Central memory CD8-positive, alpha-beta T cell (primary cell): ENCODE measurements at regions not wholly inside any gene's neighbourhood (a gene's known extent, or its start where the extent isn't known, plus 50 kb on each side); places are given as distances from the start of the nearest gene placed in this dataset.

Source experiments
- ATAC-seq: fragments of 150-1000 bp; cut with Tn5 transposase; replicated peaks from 2 replicates; pipeline ENCODE4 v1.10.0; 2022; ENCODE audit warnings: mild to moderate bottlenecking, moderate FRiP score, moderate number of reproducible peaks; ENCODE audit not compliant: poor library complexity, severe bottlenecking; ENCODE audit errors: extremely low read depth
- DNase-seq, 2 donors: peaks; one replicate each; pipeline ENCODE4 v3.0.0; 2021; ENCODE audit warnings: low spot score in 2 of 2
- H3K27ac Mint-ChIP-seq: one replicate; pipeline ENCODE4 v1.8.0; 2022; ENCODE audit warnings: low read depth, mild to moderate bottlenecking, moderate library complexity, mixed read lengths
- H3K27me3 Mint-ChIP-seq: one replicate; pipeline ENCODE4 v1.8.0; 2022; ENCODE audit warnings: mixed read lengths
- H3K36me3 Mint-ChIP-seq: one replicate; pipeline ENCODE4 v1.8.0; 2022; ENCODE audit warnings: mild to moderate bottlenecking, moderate library complexity, mixed read lengths; ENCODE audit not compliant: insufficient read depth
- H3K4me1 Mint-ChIP-seq: one replicate; pipeline ENCODE4 v1.8.0; 2022; ENCODE audit warnings: mixed read lengths
- H3K4me3 Mint-ChIP-seq: one replicate; pipeline ENCODE4 v1.8.0; 2022; ENCODE audit warnings: mild to moderate bottlenecking, moderate library complexity, mixed read lengths
- H3K9me3 Mint-ChIP-seq: one replicate; pipeline ENCODE4 v1.8.0; 2022; ENCODE audit warnings: mixed read lengths

- no peak for ATAC-seq
- Mint-ChIP-seq H3K9me3 (peaks cover 6% of the 10 kb centered on the region), H3K36me3 (no peaks in the 10 kb centered on the region), H3K4me3 (no peak overlapping the region), H3K4me1 (no peaks in the 10 kb centered on the region), H3K27me3 (no peaks in the 10 kb centered on the region), H3K27ac (no peak overlapping the region)
- no peak for DNase-seq
These were observed 355.2 kb downstream of the BMP4 start for GRCh38 chr14:53601409-53601808.

- no peak for ATAC-seq
- Mint-ChIP-seq H3K4me1 (no peaks in the 10 kb centered on the region), H3K27me3 (no peaks in the 10 kb centered on the region), H3K9me3 (peaks cover 10% of the 10 kb centered on the region), H3K4me3 (no peak overlapping the region), H3K36me3 (no peaks in the 10 kb centered on the region), H3K27ac (no peak overlapping the region)
- DNase-seq = no peak
These were observed 357.2 kb downstream of the BMP4 start for GRCh38 chr14:53599221-53599945.

- Mint-ChIP-seq H3K4me1 (no peaks in the 10 kb centered on the region), H3K36me3 (no peaks in the 10 kb centered on the region), H3K27me3 (no peaks in the 10 kb centered on the region), H3K27ac (no peak overlapping the region), H3K4me3 (no peak overlapping the region), H3K9me3 (peaks cover 7% of the 10 kb centered on the region)
- ATAC-seq (no peak), DNase-seq (no peak)
These were observed 359.6 kb downstream of the BMP4 start for GRCh38 chr14:53596853-53597525.

- no peak overlapping the region for H3K4me3 Mint-ChIP-seq
- H3K27me3 Mint-ChIP-seq = no peaks in the 10 kb centered on the region
- DNase-seq = no peak
- no peaks in the 10 kb centered on the region for H3K36me3 Mint-ChIP-seq
- ATAC-seq = no peak
- H3K4me1 Mint-ChIP-seq = no peaks in the 10 kb centered on the region
- H3K9me3 Mint-ChIP-seq = peaks cover 20% of the 10 kb centered on the region
- H3K27ac Mint-ChIP-seq = no peak overlapping the region
These were observed 364.8 kb downstream of the BMP4 start for GRCh38 chr14:53591816-53592215.

- Mint-ChIP-seq H3K4me1 (no peaks in the 10 kb centered on the region), H3K36me3 (no peaks in the 10 kb centered on the region), H3K9me3 (peaks cover 4% of the 10 kb centered on the region), H3K27ac (no peak overlapping the region), H3K4me3 (no peak overlapping the region), H3K27me3 (no peaks in the 10 kb centered on the region)
- DNase-seq = no peak
- no peak for ATAC-seq
These were observed 375.1 kb downstream of the BMP4 start for GRCh38 chr14:53581504-53581903.

- no peak for ATAC-seq
- DNase-seq = no peak
- H3K27ac Mint-ChIP-seq = no peak overlapping the region
- H3K9me3 Mint-ChIP-seq = peaks cover 16% of the 10 kb centered on the region
- H3K27me3 Mint-ChIP-seq = no peaks in the 10 kb centered on the region
- H3K4me3 Mint-ChIP-seq = no peak overlapping the region
- H3K4me1 Mint-ChIP-seq = no peaks in the 10 kb centered on the region
- no peaks in the 10 kb centered on the region for H3K36me3 Mint-ChIP-seq
These were observed 384.8 kb downstream of the BMP4 start for GRCh38 chr14:53571641-53572328.

- no peak overlapping the region for H3K27ac Mint-ChIP-seq
- no peak overlapping the region for H3K4me3 Mint-ChIP-seq
- peaks cover 16% of the 10 kb centered on the region for H3K9me3 Mint-ChIP-seq
- DNase-seq (no peak), ATAC-seq (no peak)
- H3K36me3 Mint-ChIP-seq = no peaks in the 10 kb centered on the region
- H3K4me1 Mint-ChIP-seq = no peaks in the 10 kb centered on the region
- no peaks in the 10 kb centered on the region for H3K27me3 Mint-ChIP-seq
These were observed 385.9 kb downstream of the BMP4 start for GRCh38 chr14:53570411-53571387.

- no peak overlapping the region for H3K27ac Mint-ChIP-seq
- H3K9me3 Mint-ChIP-seq = peaks cover 23% of the 10 kb centered on the region
- no peaks in the 10 kb centered on the region for H3K36me3 Mint-ChIP-seq
- no peaks in the 10 kb centered on the region for H3K27me3 Mint-ChIP-seq
- no peak for DNase-seq
- no peak overlapping the region for H3K4me3 Mint-ChIP-seq
- no peak for ATAC-seq
- no peaks in the 10 kb centered on the region for H3K4me1 Mint-ChIP-seq
These were observed 387.2 kb downstream of the BMP4 start for GRCh38 chr14:53569446-53569845.

- no peak for ATAC-seq
- Mint-ChIP-seq H3K4me1 (no peaks in the 10 kb centered on the region), H3K27me3 (no peaks in the 10 kb centered on the region), H3K27ac (no peak overlapping the region), H3K4me3 (no peak overlapping the region), H3K9me3 (peaks cover 26% of the 10 kb centered on the region), H3K36me3 (no peaks in the 10 kb centered on the region)
- no peak for DNase-seq
These were observed 389.3 kb downstream of the BMP4 start for GRCh38 chr14:53567236-53567780.

GRCh38 chr14:53564870-53565269 lies 391.8 kb downstream of the BMP4 start:
- Mint-ChIP-seq H3K4me1 (no peaks in the 10 kb centered on the region), H3K27me3 (no peaks in the 10 kb centered on the region), H3K27ac (no peak overlapping the region), H3K36me3 (no peaks in the 10 kb centered on the region), H3K9me3 (peaks cover 36% of the 10 kb centered on the region), H3K4me3 (no peak overlapping the region)
- ATAC-seq (no peak), DNase-seq (no peak)

- Mint-ChIP-seq H3K27me3 (no peaks in the 10 kb centered on the region), H3K9me3 (peaks cover 36% of the 10 kb centered on the region), H3K4me1 (no peaks in the 10 kb centered on the region), H3K27ac (no peak overlapping the region), H3K4me3 (no peak overlapping the region), H3K36me3 (no peaks in the 10 kb centered on the region)
- DNase-seq = no peak
- ATAC-seq = no peak
These were observed 393.0 kb downstream of the BMP4 start for GRCh38 chr14:53563628-53564027.

GRCh38 chr14:53553221-53553620 lies 400.1 kb upstream of the DDHD1 start:
- peaks cover 2% of the 10 kb centered on the region for H3K36me3 Mint-ChIP-seq
- H3K27me3 Mint-ChIP-seq = no peaks in the 10 kb centered on the region
- H3K9me3 Mint-ChIP-seq = peaks cover 16% of the 10 kb centered on the region
- H3K4me1 Mint-ChIP-seq = no peaks in the 10 kb centered on the region
- H3K27ac Mint-ChIP-seq = no peak overlapping the region
- DNase-seq (no peak), ATAC-seq (no peak)
- no peak overlapping the region for H3K4me3 Mint-ChIP-seq
